Islet of Langerhans (tissue), 1 donor: ENCODE measurements at regions not wholly inside any gene's neighbourhood (a gene's known extent, or its start where the extent isn't known, plus 50 kb on each side); places are given as distances from the start of the nearest gene placed in this dataset.
"Not testable (repeated sequence)": the region's sequence is repeated elsewhere in the genome, so short reads cannot be mapped to it uniquely, and the experiment has no call there.

Source experiments
- FAIRE-seq: peaks from one replicate; lab custom pipeline; 2011; peaks lifted over from hg19 to GRCh38; lab: Jason Lieb, UNC

DNA sequence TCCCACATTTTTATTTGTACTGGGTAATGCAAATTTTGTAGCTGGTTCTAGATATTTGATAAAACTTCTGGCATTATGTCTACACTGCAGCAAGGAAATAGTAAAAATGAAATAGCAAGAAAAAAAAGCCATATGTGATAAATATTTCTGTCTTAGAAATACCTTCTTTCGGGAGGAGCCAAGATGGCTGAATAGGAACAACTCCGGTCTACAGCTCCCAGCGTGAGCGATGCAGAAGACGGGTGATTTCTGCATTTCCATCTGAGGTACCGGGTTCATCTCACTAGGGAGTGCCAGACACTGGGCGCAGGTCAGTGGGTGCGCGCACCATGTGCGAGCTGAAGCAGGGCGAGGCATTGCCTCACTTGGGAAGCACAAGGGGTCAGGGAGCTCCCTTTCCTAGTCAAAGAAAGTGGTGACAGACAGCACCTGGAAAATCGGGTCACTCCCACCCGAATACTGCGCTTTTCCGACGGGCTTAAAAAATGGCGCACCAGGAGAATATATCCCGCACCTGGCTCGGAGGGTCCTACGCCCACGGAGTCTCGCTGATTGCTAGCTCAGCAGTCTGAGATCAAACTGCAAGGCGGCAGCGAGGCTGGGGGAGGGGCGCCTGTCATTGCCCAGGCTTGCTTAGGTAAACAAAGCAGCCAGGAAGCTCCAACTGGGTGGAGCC lies 461.4 kb downstream of the ZWINT start:
- not testable (repeated sequence) for FAIRE-seq

- FAIRE-seq: no peak
Measured at GRCh38 chr10:55897490-55897921, 463.6 kb downstream of the ZWINT start.

GRCh38 chr10:55892276-55892675 lies 468.8 kb downstream of the ZWINT start:
- FAIRE-seq: no peak

DNA sequence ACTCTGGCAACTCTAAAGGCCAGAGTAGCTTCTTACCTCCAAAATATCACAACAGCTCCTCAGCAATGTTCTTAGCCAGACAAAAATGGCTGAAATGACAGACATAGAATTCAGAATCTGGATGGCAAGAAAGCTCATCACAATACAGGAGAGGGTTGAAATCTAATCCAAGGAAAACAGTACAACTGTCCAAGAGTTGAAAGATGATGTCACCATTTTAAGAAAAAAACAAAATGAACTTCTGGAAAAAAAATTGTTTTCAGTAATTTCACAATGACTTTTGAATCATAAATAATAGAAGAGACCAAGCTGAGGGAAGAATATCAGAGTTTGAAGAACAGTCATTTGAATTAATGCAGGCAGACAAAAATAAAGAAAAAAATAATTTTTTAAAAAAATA lies 479.5 kb downstream of the ZWINT start:
- FAIRE-seq: no peak

- no peak for FAIRE-seq
Measured at GRCh38 chr10:55873485-55873884, 487.6 kb downstream of the ZWINT start.

- FAIRE-seq: no peak
Measured at GRCh38 chr10:55870186-55870585, 490.9 kb downstream of the ZWINT start.

DNA sequence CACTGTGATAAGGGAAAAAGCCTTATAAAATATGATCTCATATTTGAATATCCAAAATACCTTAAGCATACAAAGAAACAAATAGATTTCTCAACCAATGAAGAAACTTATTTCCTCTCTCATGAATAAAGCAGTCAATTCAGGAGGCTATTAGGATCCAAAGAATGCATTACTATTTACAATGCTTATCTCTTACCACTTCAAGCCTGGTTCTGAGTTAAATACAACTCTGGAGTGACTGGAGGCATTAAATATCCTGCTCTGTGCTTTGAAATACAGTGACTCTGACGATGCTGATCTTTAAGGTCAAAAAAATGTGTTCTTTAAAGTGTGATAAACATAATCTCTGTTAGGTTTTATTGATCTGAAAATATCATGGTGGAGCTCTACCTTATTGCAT lies 493.2 kb downstream of the ZWINT start:
- FAIRE-seq: no peak

- FAIRE-seq: no peak
Measured at GRCh38 chr10:55858730-55859129, 502.3 kb downstream of the ZWINT start.

- no peak for FAIRE-seq
Measured at GRCh38 chr10:55852900-55853299, 508.2 kb downstream of the ZWINT start.

- no peak for FAIRE-seq
Measured at GRCh38 chr10:55837273-55837672, 523.8 kb downstream of the ZWINT start.

- no peak for FAIRE-seq
Measured at GRCh38 chr10:55822096-55822495, 539.0 kb downstream of the ZWINT start.

DNA sequence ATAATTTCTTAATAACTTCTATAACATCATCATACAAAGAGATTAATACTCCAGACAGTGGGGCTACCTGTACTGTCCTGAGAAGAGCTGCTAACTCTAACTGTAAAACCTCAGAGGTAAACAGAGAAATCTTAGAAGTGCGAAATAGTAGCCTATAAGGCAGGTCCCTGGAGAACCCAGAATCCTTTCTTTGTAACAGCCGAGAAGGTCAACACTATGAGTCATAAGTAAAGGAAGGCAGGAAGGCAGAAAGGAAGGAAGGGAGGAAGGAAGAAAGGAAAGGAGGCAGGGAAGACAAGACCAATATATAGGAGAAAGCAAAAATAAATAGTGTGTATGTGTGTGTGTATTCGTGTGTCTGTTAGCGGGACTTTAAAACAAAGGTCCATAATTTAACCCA lies 540.6 kb downstream of the ZWINT start:
- no peak for FAIRE-seq

DNA sequence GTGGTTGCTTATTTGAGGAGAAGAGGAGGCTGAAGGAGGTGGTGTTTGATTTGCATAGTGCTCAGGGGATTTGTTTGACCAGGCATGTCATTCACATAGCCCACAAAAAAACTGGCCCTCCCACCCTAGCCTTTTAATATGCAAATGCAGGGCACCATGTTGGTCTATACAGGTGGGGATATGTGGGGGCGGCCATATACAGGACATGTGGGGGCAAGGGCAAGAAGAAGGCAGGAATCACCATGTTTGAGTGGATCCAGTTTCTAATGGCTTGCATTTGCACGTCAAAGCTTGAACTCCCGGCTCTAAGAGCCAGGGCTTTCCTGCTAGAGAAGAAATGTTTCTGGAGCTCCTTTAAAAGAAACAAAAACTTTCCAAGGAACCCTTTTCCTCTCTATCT lies 541.0 kb downstream of the ZWINT start:
- no peak for FAIRE-seq

GRCh38 chr10:55813451-55814170 lies 547.4 kb downstream of the ZWINT start:
- FAIRE-seq: no peak

- FAIRE-seq: peak; percentile 17
Measured at GRCh38 chr10:55803055-55803454, 558.0 kb downstream of the ZWINT start.

- no peak for FAIRE-seq
Measured at GRCh38 chr10:55801353-55801661, 559.8 kb downstream of the ZWINT start.

DNA sequence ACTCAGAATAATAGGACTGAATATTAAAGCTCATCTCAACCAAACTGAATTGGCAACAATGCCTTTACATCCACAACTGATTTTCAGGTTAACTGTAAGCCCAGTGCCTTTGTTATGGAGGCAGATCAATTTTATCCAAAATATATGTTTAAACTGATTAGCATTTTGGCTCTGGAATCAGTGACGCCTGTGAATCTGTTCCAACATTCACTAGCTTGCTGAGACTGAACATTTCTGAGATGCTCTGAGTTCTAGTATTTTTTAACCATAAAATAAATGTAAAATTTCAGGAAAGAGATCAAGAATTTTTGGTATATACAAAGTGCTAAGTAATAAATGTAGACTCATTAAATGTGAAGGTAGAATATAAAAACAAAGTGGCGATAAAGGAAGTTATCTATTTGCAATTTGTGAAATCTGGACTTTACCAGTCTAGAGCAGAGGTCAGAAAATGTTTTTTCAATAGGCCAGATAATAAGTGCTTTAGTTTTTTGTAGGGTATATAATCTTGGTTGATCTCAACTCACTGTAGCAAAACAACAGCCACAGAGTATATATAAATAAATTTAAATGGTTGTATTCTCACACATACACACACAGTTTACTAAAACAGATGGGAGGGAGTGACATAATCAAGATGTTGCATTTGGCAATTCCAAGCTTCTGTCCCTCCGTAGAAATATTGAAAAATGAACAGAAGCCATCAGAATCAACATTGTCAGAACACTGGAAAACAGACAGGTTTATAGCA lies 560.3 kb downstream of the ZWINT start:
- no peak for FAIRE-seq

DNA sequence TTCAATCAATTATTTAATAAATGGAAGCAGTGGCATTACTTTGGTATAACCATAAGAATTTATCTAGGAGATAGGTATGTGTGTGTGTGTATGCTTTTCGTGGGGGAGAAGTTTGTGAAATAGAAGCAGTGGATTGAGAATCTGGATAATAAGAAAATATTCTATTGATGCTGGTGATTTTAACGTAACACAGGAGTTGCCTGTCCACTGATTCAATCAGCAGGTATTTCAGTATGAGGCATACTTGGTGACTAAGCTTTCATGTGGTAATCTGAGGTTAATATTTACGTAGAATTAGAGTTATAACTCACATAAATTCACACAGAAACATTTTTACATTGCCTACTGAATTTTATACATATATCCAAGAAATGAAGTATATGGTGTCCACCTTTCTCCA lies 568.0 kb downstream of the ZWINT start:
- FAIRE-seq: no peak

- not testable (repeated sequence) for FAIRE-seq
Measured at GRCh38 chr10:55790276-55790675, 570.8 kb downstream of the ZWINT start.

DNA sequence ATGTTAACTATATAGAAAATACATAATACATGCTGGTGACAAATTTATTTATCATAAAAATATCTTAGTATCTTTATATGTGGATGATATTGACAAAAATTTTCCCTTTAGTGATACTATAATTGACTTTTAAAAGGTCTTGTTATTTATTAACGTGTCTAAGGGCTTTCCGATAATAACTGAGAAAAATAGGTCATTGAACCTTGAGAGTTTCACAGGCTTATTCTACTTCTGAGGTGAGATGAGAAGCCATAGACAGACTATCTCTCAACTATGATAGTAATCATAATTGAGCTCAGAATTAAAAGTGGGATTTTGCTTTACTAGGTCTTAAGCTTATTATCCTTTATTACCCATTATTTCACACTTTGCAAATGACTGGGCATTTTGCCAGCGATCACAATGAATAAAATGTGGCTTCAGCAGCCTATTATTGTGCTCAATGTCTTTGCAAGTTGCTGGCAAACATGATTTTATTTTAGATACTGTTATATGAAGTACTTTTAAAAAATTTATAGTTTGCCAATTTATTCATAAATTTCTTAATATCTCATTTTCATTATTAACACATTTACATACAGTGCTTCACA lies 574.5 kb downstream of the ZWINT start:
- FAIRE-seq: no peak

DNA sequence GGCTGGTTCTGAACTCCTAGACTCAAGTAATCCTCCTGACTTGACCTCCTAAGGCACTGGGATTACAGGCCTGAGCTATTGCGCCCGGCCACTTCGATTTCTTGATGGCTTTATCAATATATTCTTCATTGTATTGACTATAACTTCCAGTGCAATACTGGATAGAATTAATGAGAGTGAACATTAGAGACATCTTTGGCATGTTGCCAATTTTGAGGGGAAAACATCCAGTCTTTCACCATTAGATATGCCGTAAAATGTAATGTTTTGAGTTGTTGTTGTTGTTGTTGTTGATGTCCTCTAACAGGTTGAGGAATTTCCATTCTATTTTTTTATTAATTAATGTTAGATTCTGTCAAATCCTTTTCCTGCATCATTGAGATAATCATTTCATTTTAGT lies 578.9 kb downstream of the ZWINT start:
- FAIRE-seq: no peak

DNA sequence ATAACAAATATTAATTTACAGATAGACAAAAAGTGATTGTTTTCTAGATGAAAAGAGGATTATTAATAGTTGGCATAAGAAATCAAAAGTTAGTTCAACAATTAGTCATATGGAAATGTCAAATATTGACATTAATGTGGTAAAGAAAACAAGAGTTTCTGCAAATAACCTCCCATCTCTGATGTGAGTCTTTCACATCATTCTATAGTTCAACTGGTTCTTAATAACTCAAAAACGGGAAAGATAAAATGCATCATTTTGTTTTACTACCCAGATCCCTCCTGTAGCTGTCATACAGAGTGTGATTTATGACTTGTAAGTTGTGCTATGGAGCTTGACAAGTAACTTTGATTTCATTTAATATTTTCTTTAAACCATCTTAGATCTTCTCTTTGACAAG lies 594.8 kb downstream of the ZWINT start:
- no peak for FAIRE-seq

GRCh38 chr10:55750458-55750857 lies 610.6 kb downstream of the ZWINT start:
- FAIRE-seq: no peak
